Upper lobe of left lung (tissue), 4 donors: ENCODE measurements at regions not wholly inside any gene's neighbourhood (a gene's known extent, or its start where the extent isn't known, plus 50 kb on each side); places are given as distances from the start of the nearest gene placed in this dataset.

Source experiments
- EP300 ChIP-seq, 4 donors: sonication (generic); formaldehyde crosslinking; IDR thresholded peaks; one replicate each; pipeline ENCODE4 v1.5.1; 2017; ENCODE audit warnings: antibody characterized with exemption in 4 of 4, control low read depth in 2 of 4
- POLR2A ChIP-seq, 4 donors: fragments of 450-650 bp; IDR thresholded peaks; one replicate each; pipeline ENCODE4 v1.5.1; 2016 to 2017; ENCODE audit warnings: antibody characterized with exemption in 4 of 4, mild to moderate bottlenecking in 2 of 4
- POLR2AphosphoS5 ChIP-seq, 2 donors: sonication (generic); formaldehyde crosslinking; IDR thresholded peaks; one replicate each; pipeline ENCODE4 v1.5.1; 2017; ENCODE audit warnings: antibody characterized with exemption in 2 of 2

DNA sequence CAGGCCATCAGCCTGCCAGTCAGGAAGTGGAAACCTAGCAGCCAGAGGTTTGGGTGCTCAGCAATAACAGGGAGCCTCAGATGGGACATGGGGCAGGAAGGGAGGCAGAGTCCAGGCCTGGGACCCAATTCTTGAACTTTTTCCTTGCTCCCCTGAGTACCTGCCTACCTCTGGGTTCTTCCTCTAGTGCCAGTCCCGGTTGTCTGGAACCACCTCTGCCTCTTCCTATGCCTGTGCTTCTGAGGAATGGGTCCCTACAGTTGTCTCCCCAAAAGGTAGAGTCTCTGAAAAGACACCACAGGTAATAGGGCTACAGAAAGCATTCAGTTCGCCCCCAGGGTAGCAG is 212.4 kb upstream of the MAMLD1 start:
- TF ChIP-seq POLR2A (IDR thresholded peaks at IDR 0.05), result no peak
- TF ChIP-seq EP300 (IDR thresholded peaks at IDR 0.05), result no peak
- no peak for TF ChIP-seq POLR2AphosphoS5 (IDR thresholded peaks at IDR 0.05)
